ENCODE measurements at regions not wholly inside any gene's neighbourhood (a gene's known extent, or its start where the extent isn't known, plus 50 kb on each side); places are given as distances from the start of the nearest gene placed in this dataset.

DNA sequence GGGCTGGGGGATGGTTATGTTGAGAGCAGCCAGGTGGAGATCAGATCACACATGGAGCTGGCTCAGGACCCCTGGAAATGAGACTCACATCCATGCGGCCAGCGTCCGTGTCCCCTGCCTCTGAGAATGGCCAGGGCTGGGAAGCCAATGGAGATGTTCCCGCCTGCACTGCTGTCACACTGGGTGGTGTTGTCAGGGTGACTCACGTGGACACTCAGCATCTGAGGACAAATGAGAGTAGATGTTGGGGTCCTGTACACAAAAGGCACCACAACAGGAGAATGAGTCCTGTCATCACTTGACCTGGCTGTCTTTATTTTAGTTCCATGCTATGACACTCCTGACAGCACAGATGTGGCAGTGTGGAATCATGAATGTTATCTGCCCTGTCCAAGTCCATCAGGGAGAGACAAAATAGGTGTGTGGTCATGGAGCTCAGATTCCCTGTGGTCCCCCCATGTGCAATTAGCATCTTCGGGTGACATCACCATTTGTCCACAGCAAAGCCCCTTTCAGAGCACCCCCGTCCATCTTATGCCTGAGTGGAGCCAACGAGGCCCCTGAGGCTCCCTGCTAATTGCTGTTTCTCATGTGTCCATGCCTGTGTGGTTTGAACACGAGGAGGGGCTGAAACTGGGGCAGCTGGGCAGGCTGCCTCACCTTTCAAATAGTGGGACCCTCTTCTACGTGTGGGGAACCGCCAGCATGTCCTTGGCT is 393.5 kb downstream of the AACS start:
- no peak overlapping the region for H3K9ac ChIP-seq (ENCODE audit: low read length)
- no peaks in the 10 kb centered on the region for H3K36me3 ChIP-seq (replicated peaks in 1 of 2; ENCODE audit: control extremely low read depth in 1 of 2, control insufficient read depth in 1 of 2, extremely low read depth in 1 of 2, insufficient read depth in 2 of 2, low read length in 1 of 2)
- peaks cover 0 to 14% (median 0%) of the 10 kb centered on the region in 3 donors for H3K9me3 ChIP-seq (ENCODE audit: control extremely low read depth in 1 of 3, control insufficient read depth in 2 of 3, insufficient read depth in 1 of 3, low read length in 2 of 3)
- CTCF ChIA-PET: no interaction called here
- no peaks in the 10 kb centered on the region for H3K4me1 Mint-ChIP-seq
- POLR2A ChIA-PET: no interaction called here
- no peak overlapping the region for H3K4me2 ChIP-seq (replicated peaks; ENCODE audit: low read depth, low read length, poor library complexity, severe bottlenecking)
- H3K4me3 ChIP-seq (ENCODE audit: control extremely low read depth in 1 of 5, extremely low read depth in 1 of 5, insufficient read depth in 1 of 5, low read depth in 2 of 5, low read length in 4 of 5): no peak overlapping the region
- H3K27me3 Mint-ChIP-seq: peaks cover 22% of the 10 kb centered on the region
- no peaks in the 10 kb centered on the region for H3K9me3 Mint-ChIP-seq (ENCODE audit: insufficient read depth)
- intact Hi-C loops (cut with micrococcal nuclease): no loop called here
- H3K4me3 Mint-ChIP-seq: no peak overlapping the region
- ATAC-seq (ENCODE audit: low read depth) (no peak), DNase-seq (no peak)
- no peak for TF ChIP-seq EZH2 (IDR thresholded peaks at IDR 0.05; ENCODE audit: borderline replicate concordance, insufficient read depth, low read depth, low read length, poor library complexity, severe bottlenecking)
- TF ChIP-seq, protein P1, sequence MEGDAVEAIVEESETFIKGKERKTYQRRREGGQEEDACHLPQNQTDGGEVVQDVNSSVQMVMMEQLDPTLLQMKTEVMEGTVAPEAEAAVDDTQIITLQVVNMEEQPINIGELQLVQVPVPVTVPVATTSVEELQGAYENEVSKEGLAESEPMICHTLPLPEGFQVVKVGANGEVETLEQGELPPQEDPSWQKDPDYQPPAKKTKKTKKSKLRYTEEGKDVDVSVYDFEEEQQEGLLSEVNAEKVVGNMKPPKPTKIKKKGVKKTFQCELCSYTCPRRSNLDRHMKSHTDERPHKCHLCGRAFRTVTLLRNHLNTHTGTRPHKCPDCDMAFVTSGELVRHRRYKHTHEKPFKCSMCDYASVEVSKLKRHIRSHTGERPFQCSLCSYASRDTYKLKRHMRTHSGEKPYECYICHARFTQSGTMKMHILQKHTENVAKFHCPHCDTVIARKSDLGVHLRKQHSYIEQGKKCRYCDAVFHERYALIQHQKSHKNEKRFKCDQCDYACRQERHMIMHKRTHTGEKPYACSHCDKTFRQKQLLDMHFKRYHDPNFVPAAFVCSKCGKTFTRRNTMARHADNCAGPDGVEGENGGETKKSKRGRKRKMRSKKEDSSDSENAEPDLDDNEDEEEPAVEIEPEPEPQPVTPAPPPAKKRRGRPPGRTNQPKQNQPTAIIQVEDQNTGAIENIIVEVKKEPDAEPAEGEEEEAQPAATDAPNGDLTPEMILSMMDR (IDR thresholded peaks at IDR 0.05): no peak
- no peaks in the 10 kb centered on the region for H3K79me2 ChIP-seq (ENCODE audit: control insufficient read depth, insufficient read depth, low read length)
- no peak overlapping the region for H2AFZ ChIP-seq (ENCODE audit: insufficient read depth, low read depth, low read length, poor library complexity, severe bottlenecking)
- H3K27ac ChIP-seq (ENCODE audit: low read length in 2 of 2): no peak overlapping the region
- WGBS (ENCODE audit: insufficient coverage): 80% methylated on average over 9 of the region's 11 CpGs
- no peak overlapping the region for H3K27ac Mint-ChIP-seq
- H4K20me1 ChIP-seq (ENCODE audit: control insufficient read depth, insufficient read depth, low read length, poor library complexity, severe bottlenecking): no peaks in the 10 kb centered on the region
- no peaks in the 10 kb centered on the region for H3K4me1 ChIP-seq (ENCODE audit: control insufficient read depth in 2 of 2, insufficient read depth in 2 of 2, low read length in 2 of 2)
- H3K27me3 ChIP-seq (replicated peaks in 1 of 4; ENCODE audit: control extremely low read depth in 1 of 4, control insufficient read depth in 3 of 4, insufficient read depth in 4 of 4, low read length in 3 of 4): peaks cover 0 to 3% (median 1%) of the 10 kb centered on the region in 4 experiments

DNA sequence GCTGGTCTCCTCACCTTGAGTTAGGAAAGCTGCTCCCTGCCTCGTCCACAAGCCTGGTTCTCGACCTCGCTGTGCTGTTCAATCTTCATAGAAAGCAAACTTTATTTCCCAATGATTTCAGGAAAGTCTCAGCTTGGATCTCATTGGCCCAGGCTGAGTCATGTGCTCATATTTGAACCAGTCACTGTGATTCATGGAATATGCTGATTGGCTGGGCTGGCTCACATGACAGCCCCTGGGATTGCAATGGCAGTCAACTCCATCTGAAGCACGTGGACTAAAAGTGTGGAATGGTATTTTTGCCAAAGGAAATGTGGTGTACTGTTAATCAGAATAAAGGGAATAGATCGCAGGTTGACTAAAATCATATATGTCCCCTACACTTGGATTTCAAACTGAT is 396.6 kb downstream of the AACS start:
- H3K27me3 Mint-ChIP-seq: peaks cover 11% of the 10 kb centered on the region
- no peaks in the 10 kb centered on the region for H3K4me1 ChIP-seq (ENCODE audit: control insufficient read depth in 2 of 2, insufficient read depth in 2 of 2, low read length in 2 of 2)
- no peak overlapping the region for H3K27ac Mint-ChIP-seq
- no peaks in the 10 kb centered on the region for H3K4me1 Mint-ChIP-seq
- H4K20me1 ChIP-seq (ENCODE audit: control insufficient read depth, insufficient read depth, low read length, poor library complexity, severe bottlenecking): no peaks in the 10 kb centered on the region
- CTCF ChIA-PET: no interaction called here
- H2AFZ ChIP-seq (ENCODE audit: insufficient read depth, low read depth, low read length, poor library complexity, severe bottlenecking): no peak overlapping the region
- no peaks in the 10 kb centered on the region for H3K79me2 ChIP-seq (ENCODE audit: control insufficient read depth, insufficient read depth, low read length)
- TF ChIP-seq EZH2 (IDR thresholded peaks at IDR 0.05; ENCODE audit: borderline replicate concordance, insufficient read depth, low read depth, low read length, poor library complexity, severe bottlenecking): no peak
- TF ChIP-seq, protein P1 (IDR thresholded peaks at IDR 0.05): no peak
- WGBS (ENCODE audit: insufficient coverage): 81% methylated on average over 3 of the region's 5 CpGs
- DNase-seq (no peak), ATAC-seq (ENCODE audit: low read depth) (no peak)
- no peaks in the 10 kb centered on the region for H3K9me3 Mint-ChIP-seq (ENCODE audit: insufficient read depth)
- POLR2A ChIA-PET: no interaction called here
- H3K4me3 ChIP-seq (ENCODE audit: control extremely low read depth in 1 of 5, extremely low read depth in 1 of 5, insufficient read depth in 1 of 5, low read depth in 2 of 5, low read length in 4 of 5): no peak overlapping the region
- no peak overlapping the region for H3K4me3 Mint-ChIP-seq
- H3K9me3 ChIP-seq (ENCODE audit: control extremely low read depth in 1 of 3, control insufficient read depth in 2 of 3, insufficient read depth in 1 of 3, low read length in 2 of 3): peaks cover 0 to 14% (median 0%) of the 10 kb centered on the region in 3 donors
- H3K4me2 ChIP-seq (replicated peaks; ENCODE audit: low read depth, low read length, poor library complexity, severe bottlenecking): no peak overlapping the region
- H3K36me3 ChIP-seq (replicated peaks in 1 of 2; ENCODE audit: control extremely low read depth in 1 of 2, control insufficient read depth in 1 of 2, extremely low read depth in 1 of 2, insufficient read depth in 2 of 2, low read length in 1 of 2): no peaks in the 10 kb centered on the region
- no peak overlapping the region for H3K9ac ChIP-seq (ENCODE audit: low read length)
- no peaks in the 10 kb centered on the region for H3K27me3 ChIP-seq (replicated peaks in 1 of 4; ENCODE audit: control extremely low read depth in 1 of 4, control insufficient read depth in 3 of 4, insufficient read depth in 4 of 4, low read length in 3 of 4)
- no peak overlapping the region for H3K27ac ChIP-seq (ENCODE audit: low read length in 2 of 2)
- intact Hi-C loops (cut with micrococcal nuclease): no loop called here

Measured in B cell (primary cell).